ENCODE measurements at regions not wholly inside any gene's neighbourhood (a gene's known extent, or its start where the extent isn't known, plus 50 kb on each side); places are given as distances from the start of the nearest gene placed in this dataset.

GRCh38 chr12:100718187-100718586, 76.4 kb upstream of the ANO4 start:
- peaks cover 35% of the 10 kb centered on the region for H3K27me3 ChIP-seq (ENCODE audit: control insufficient read depth, insufficient read depth, low read length)
- H3K36me3 ChIP-seq (replicated peaks; ENCODE audit: control insufficient read depth, insufficient read depth, low read length): no peaks in the 10 kb centered on the region

GRCh38 chr12:100720016-100720654, 74.4 kb upstream of the ANO4 start:
- Histone ChIP-seq H3K4me3 (ENCODE audit: insufficient read depth, low read depth, low read length) (no peak overlapping the region), H3K36me3 (replicated peaks; ENCODE audit: control insufficient read depth, insufficient read depth, low read length) (no peaks in the 10 kb centered on the region), H3K27me3 (ENCODE audit: control insufficient read depth, insufficient read depth, low read length) (peaks cover 35% of the 10 kb centered on the region)
- no peak for DNase-seq

More at GRCh38 chr12:100718187-100718586, 76.4 kb upstream of the ANO4 start:
- H3K4me3 ChIP-seq (ENCODE audit: insufficient read depth, low read depth, low read length): no peak overlapping the region
- DNase-seq: no peak

GRCh38 chr12:100721169-100721568, 73.4 kb upstream of the ANO4 start:
- Histone ChIP-seq H3K27me3 (ENCODE audit: control insufficient read depth, insufficient read depth, low read length) (peaks cover 25% of the 10 kb centered on the region), H3K36me3 (replicated peaks; ENCODE audit: control insufficient read depth, insufficient read depth, low read length) (no peaks in the 10 kb centered on the region), H3K4me3 (ENCODE audit: insufficient read depth, low read depth, low read length) (no peak overlapping the region)
- DNase-seq: no peak

GRCh38 chr12:100724071-100724470, 70.5 kb upstream of the ANO4 start:
- no peak for DNase-seq
- Histone ChIP-seq H3K27me3 (ENCODE audit: control insufficient read depth, insufficient read depth, low read length) (no peaks in the 10 kb centered on the region; the same call in 1 of the 2 replicates), H3K4me3 (ENCODE audit: insufficient read depth, low read depth, low read length) (no peak overlapping the region), H3K36me3 (replicated peaks; ENCODE audit: control insufficient read depth, insufficient read depth, low read length) (no peaks in the 10 kb centered on the region)

- no peak for DNase-seq
- Histone ChIP-seq H3K27me3 (ENCODE audit: control insufficient read depth, insufficient read depth, low read length) (no peaks in the 10 kb centered on the region), H3K36me3 (replicated peaks; ENCODE audit: control insufficient read depth, insufficient read depth, low read length) (no peaks in the 10 kb centered on the region), H3K4me3 (ENCODE audit: insufficient read depth, low read depth, low read length) (no peak overlapping the region)
Observed at GRCh38 chr12:100733817-100734593, 60.6 kb upstream of the ANO4 start.

- Histone ChIP-seq H3K4me3 (ENCODE audit: insufficient read depth, low read depth, low read length) (no peak overlapping the region), H3K36me3 (replicated peaks; ENCODE audit: control insufficient read depth, insufficient read depth, low read length) (no peaks in the 10 kb centered on the region), H3K27me3 (ENCODE audit: control insufficient read depth, insufficient read depth, low read length) (no peaks in the 10 kb centered on the region)
- no peak for DNase-seq
Observed at GRCh38 chr12:100737168-100737567, 57.4 kb upstream of the ANO4 start.

- Histone ChIP-seq H3K27me3 (ENCODE audit: control insufficient read depth, insufficient read depth, low read length) (no peaks in the 10 kb centered on the region), H3K36me3 (replicated peaks; ENCODE audit: control insufficient read depth, insufficient read depth, low read length) (no peaks in the 10 kb centered on the region), H3K4me3 (ENCODE audit: insufficient read depth, low read depth, low read length) (no peak overlapping the region)
- DNase-seq: no peak
Observed at GRCh38 chr12:100738086-100738485, 56.5 kb upstream of the ANO4 start.

GRCh38 chr12:100741084-100741711, 53.4 kb upstream of the ANO4 start:
- Histone ChIP-seq H3K27me3 (ENCODE audit: control insufficient read depth, insufficient read depth, low read length) (no peaks in the 10 kb centered on the region), H3K36me3 (replicated peaks; ENCODE audit: control insufficient read depth, insufficient read depth, low read length) (no peaks in the 10 kb centered on the region), H3K4me3 (ENCODE audit: insufficient read depth, low read depth, low read length) (no peak overlapping the region)
- no peak for DNase-seq

- DNase-seq: no peak
- Histone ChIP-seq H3K36me3 (replicated peaks; ENCODE audit: control insufficient read depth, insufficient read depth, low read length) (no peaks in the 10 kb centered on the region), H3K27me3 (ENCODE audit: control insufficient read depth, insufficient read depth, low read length) (no peaks in the 10 kb centered on the region), H3K4me3 (ENCODE audit: insufficient read depth, low read depth, low read length) (no peak overlapping the region)
Observed at GRCh38 chr12:100743060-100743459, 51.5 kb upstream of the ANO4 start.
